Ovary (tissue), 7 donors: ENCODE measurements at regions not wholly inside any gene's neighbourhood (a gene's known extent, or its start where the extent isn't known, plus 50 kb on each side); places are given as distances from the start of the nearest gene placed in this dataset.
A peak's percentile ranks its signal among the peaks of the same experiment; 100 is the strongest.

Experiments
- DNase-seq, 5 donors: peaks; one replicate each; pipeline ENCODE4 v3.0.0-alpha.2; 2019 to 2020
- H3K27ac ChIP-seq, 2 donors: fragments of 200-600 bp; one replicate each; pipeline versions ENCODE4 v1.5.1 to v1.8.0; 2019 to 2022
- H3K27me3 ChIP-seq: fragments of 200-600 bp; one replicate; pipeline ENCODE4 v1.8.0; 2022
- H3K36me3 ChIP-seq: fragments of 200-600 bp; sonication (generic); one replicate; pipeline ENCODE4 v1.5.1; 2019
- H3K4me1 ChIP-seq: one replicate; pipeline ENCODE4 v1.8.1; 2013; ENCODE audit warnings: mild to moderate bottlenecking, moderate library complexity; ENCODE audit not compliant: insufficient read depth
- H3K4me3 ChIP-seq: fragments of 200-600 bp; sonication (generic); one replicate; pipeline ENCODE4 v1.5.1; 2017
- H3K9me3 ChIP-seq, 2 donors: fragments of 200-600 bp in 1 of 2; sonication (generic) in 1 of 2; one replicate each; pipeline versions ENCODE4 v1.5.1 to v1.8.1; 2013 to 2019; ENCODE audit warnings: mild to moderate bottlenecking in 1 of 2, moderate library complexity in 1 of 2
- CTCF ChIP-seq, 3 donors: fragments of 450-650 bp in 2 of 3; fragments of 200-600 bp in 1 of 3; IDR thresholded peaks; one replicate each; pipeline versions ENCODE4 v1.5.1 to v1.8.0; 2016 to 2022; ENCODE audit warnings: antibody characterized with exemption in 3 of 3, mild to moderate bottlenecking in 1 of 3
- EP300 ChIP-seq: sonication (generic); formaldehyde crosslinking; IDR thresholded peaks from one replicate; pipeline ENCODE4 v1.6.1; 2017; ENCODE audit warnings: antibody characterized with exemption
- POLR2A ChIP-seq: fragments of 450-650 bp; IDR thresholded peaks from one replicate; pipeline ENCODE4 v1.6.1; 2017; ENCODE audit warnings: antibody characterized with exemption, mild to moderate bottlenecking, moderate library complexity
- WGBS, 3 donors: extraction: QIAGEN DNeasy Blood & Tissue Kit in 1 of 3; methylation state at CpG; one replicate each; pipeline versions ENCODE4 v1.1.5 to v1.1.7; 2013 to 2017; 5-methylcytosine and 5-hydroxymethylcytosine counted together
- intact Hi-C, 4 donors: fragments of 100-400 bp; cut with DNase I; formaldehyde crosslinking; loops; one replicate each; pipeline versions ENCODE4 v1.11.0 to v1.15.1; 2022 to 2023
- donor health status: DM: no; HTN: no; CAD: no; lungs with moderate emphysema.
- donor health status: DM: no; HTN: no; CAD: no.
- donor health status: Bipolar disorder and iron deficiency.
- donor health status: DM: no; HTN: no; CAD: no.
- donor health status: DM: yes; HTN: yes; CAD: no.

- 68 to 82% (median 74%) methylated on average over 3 of the region's 3 CpGs for WGBS, 3 donors
- TF ChIP-seq EP300 (no peak), CTCF (IDR thresholded peaks at IDR 0.05) (no peak), POLR2A (no peak)
- intact Hi-C loops: no loop called here
- Histone ChIP-seq H3K27me3 (no peaks in the 10 kb centered on the region), H3K36me3 (no peaks in the 10 kb centered on the region), H3K4me3 (no peak overlapping the region), H3K4me1 (peaks cover 2% of the 10 kb centered on the region), H3K27ac (no peak overlapping the region), H3K9me3 (no peaks in the 10 kb centered on the region)
- DNase-seq: no peak
Measured at GRCh38 chr2:37507051-37507410, 162.6 kb downstream of the QPCT start.

GRCh38 chr2:37507703-37508102, 163.3 kb downstream of the QPCT start:
- no peak for DNase-seq
- Histone ChIP-seq H3K36me3 (no peaks in the 10 kb centered on the region), H3K9me3 (no peaks in the 10 kb centered on the region), H3K4me3 (no peak overlapping the region), H3K27ac (no peak overlapping the region), H3K27me3 (no peaks in the 10 kb centered on the region), H3K4me1 (peaks cover 2% of the 10 kb centered on the region)
- intact Hi-C loops: no loop called here
- WGBS, 3 donors: 37 to 57% (median 41%) methylated on average over 6 of the region's 6 CpGs
- TF ChIP-seq EP300 (no peak), POLR2A (no peak), CTCF (IDR thresholded peaks at IDR 0.05) (no peak)

- Histone ChIP-seq H3K36me3 (no peaks in the 10 kb centered on the region), H3K4me3 (no peak overlapping the region), H3K27ac (no peak overlapping the region), H3K9me3 (no peaks in the 10 kb centered on the region), H3K4me1 (no peaks in the 10 kb centered on the region), H3K27me3 (no peaks in the 10 kb centered on the region)
- no peak for DNase-seq
- 69 to 88% (median 82%) methylated on average over 1 of the region's 1 CpG for WGBS, 3 donors
- TF ChIP-seq POLR2A: no peak
- no peak for TF ChIP-seq EP300
- TF ChIP-seq CTCF (IDR thresholded peaks at IDR 0.05): no peak
- intact Hi-C loops: no loop called here
Measured at GRCh38 chr2:37512971-37513370, 158.5 kb downstream of the CDC42EP3 start.

GRCh38 chr2:37523814-37524362, 147.6 kb downstream of the CDC42EP3 start:
- no peaks in the 10 kb centered on the region for H3K36me3 ChIP-seq
- H3K27me3 ChIP-seq: no peaks in the 10 kb centered on the region
- DNase-seq: peak in 4 of 5 donors; percentile 23 to 71 (median 44)
- WGBS, 3 donors: 6 to 13% (median 12%) methylated on average over 5 of the region's 5 CpGs
- H3K9me3 ChIP-seq: no peaks in the 10 kb centered on the region
- no peak overlapping the region for H3K4me3 ChIP-seq
- TF ChIP-seq CTCF (IDR thresholded peaks at IDR 0.05) (no peak), POLR2A (no peak), EP300 (no peak)
- intact Hi-C loops: no loop called here
- peak overlapping the region in 1 of 2 donors; percentile 16 for H3K27ac ChIP-seq
- H3K4me1 ChIP-seq: peaks cover 10% of the 10 kb centered on the region
